ENCODE measurements at regions not wholly inside any gene's neighbourhood (a gene's known extent, or its start where the extent isn't known, plus 50 kb on each side); places are given as distances from the start of the nearest gene placed in this dataset.
"Not testable (repeated sequence)": the region's sequence is repeated elsewhere in the genome, so short reads cannot be mapped to it uniquely, and the experiment has no call there.

- no peak for DNase-seq (ENCODE audit: low spot score)
These were observed 202.3 kb upstream of the PITRM1 start for GRCh38 chr10:3374914-3375313.

GRCh38 chr10:3373374-3374027 is 200.9 kb upstream of the PITRM1 start:
- DNase-seq (ENCODE audit: low spot score): not testable (repeated sequence)

- DNase-seq (ENCODE audit: low spot score): no peak
These were observed 199.7 kb upstream of the PITRM1 start for GRCh38 chr10:3372281-3372680.

- DNase-seq (ENCODE audit: low spot score): not testable (repeated sequence)
These were observed 199.0 kb upstream of the PITRM1 start for GRCh38 chr10:3371624-3372023.

GRCh38 chr10:3366735-3367405 is 194.3 kb upstream of the PITRM1 start:
- no peak for DNase-seq (ENCODE audit: low spot score)

GRCh38 chr10:3366043-3366442 is 193.5 kb upstream of the PITRM1 start:
- DNase-seq (ENCODE audit: low spot score): no peak

- no peak for DNase-seq (ENCODE audit: low spot score)
These were observed 193.0 kb upstream of the PITRM1 start for GRCh38 chr10:3365630-3366029.

- no peak for DNase-seq (ENCODE audit: low spot score)
These were observed 192.3 kb upstream of the PITRM1 start for GRCh38 chr10:3364768-3365480.

- DNase-seq (ENCODE audit: low spot score): no peak
These were observed 190.9 kb upstream of the PITRM1 start for GRCh38 chr10:3363311-3364045.

GRCh38 chr10:3362394-3362793 is 189.8 kb upstream of the PITRM1 start:
- no peak for DNase-seq (ENCODE audit: low spot score)

- no peak for DNase-seq (ENCODE audit: low spot score)
These were observed 189.1 kb upstream of the PITRM1 start for GRCh38 chr10:3361640-3362039.

GRCh38 chr10:3357737-3358136 is 185.2 kb upstream of the PITRM1 start:
- DNase-seq (ENCODE audit: low spot score): no peak

GRCh38 chr10:3355536-3355935 is 183.0 kb upstream of the PITRM1 start:
- no peak for DNase-seq (ENCODE audit: low spot score)

- DNase-seq (ENCODE audit: low spot score): no peak
These were observed 181.8 kb upstream of the PITRM1 start for GRCh38 chr10:3354174-3354900.

GRCh38 chr10:3353235-3353634 is 180.7 kb upstream of the PITRM1 start:
- DNase-seq (ENCODE audit: low spot score): no peak

GRCh38 chr10:3350617-3351258 is 178.2 kb upstream of the PITRM1 start:
- DNase-seq (ENCODE audit: low spot score): no peak

GRCh38 chr10:3350205-3350604 is 177.6 kb upstream of the PITRM1 start:
- DNase-seq (ENCODE audit: low spot score): no peak

- no peak for DNase-seq (ENCODE audit: low spot score)
These were observed 176.0 kb upstream of the PITRM1 start for GRCh38 chr10:3348564-3348963.

GRCh38 chr10:3347413-3348182 is 175.0 kb upstream of the PITRM1 start:
- DNase-seq (ENCODE audit: low spot score): no peak

GRCh38 chr10:3346851-3347250 is 174.3 kb upstream of the PITRM1 start:
- DNase-seq (ENCODE audit: low spot score): no peak

- no peak for DNase-seq (ENCODE audit: low spot score)
These were observed 170.2 kb upstream of the PITRM1 start for GRCh38 chr10:3342771-3343170.

Measured in ecto neural progenitor cell (in vitro differentiated cells).